HepG2 (cell line): ENCODE measurements at regions not wholly inside any gene's neighbourhood (a gene's known extent, or its start where the extent isn't known, plus 50 kb on each side); places are given as distances from the start of the nearest gene placed in this dataset.

Experiments used
- AGO1 ChIP-seq: fragments of 200-400 bp; formaldehyde crosslinking; IDR thresholded peaks from 2 replicates; pipeline ENCODE4 v1.6.1; 2017; ENCODE audit warnings: mild to moderate bottlenecking, low read depth, low read length, moderate library complexity; ENCODE audit not compliant: poor library complexity, severe bottlenecking
- ARNT2 ChIP-seq: sonication (generic); formaldehyde crosslinking; IDR thresholded peaks from 2 replicates; pipeline ENCODE4 v1.8.0; 2022; ENCODE audit warnings: mild to moderate bottlenecking, low read depth, missing genetic modification reagents, moderate library complexity
- ATF7-NPFF ChIP-seq: sonication (generic); formaldehyde crosslinking; IDR thresholded peaks from 2 replicates; pipeline ENCODE4 v1.8.1; 2023; ENCODE audit warnings: mild to moderate bottlenecking, low read depth, missing genetic modification reagents, moderate library complexity
- ELF1 ChIP-seq: sonication (generic); formaldehyde crosslinking; IDR thresholded peaks from 2 replicates; pipeline ENCODE4 v1.4.0; 2020; ENCODE audit warnings: missing genetic modification reagents
- FOXA3 ChIP-seq: IDR thresholded peaks from 2 replicates; pipeline ENCODE4 v1.6.1; 2016; ENCODE audit warnings: missing genetic modification reagents, missing compliant biosample characterization
- FOXP4 ChIP-seq: sonication (generic); formaldehyde crosslinking; IDR thresholded peaks from 2 replicates; pipeline ENCODE4 v1.4.0; 2020; ENCODE audit warnings: missing genetic modification reagents
- GABPB1 ChIP-seq: IDR thresholded peaks from 2 replicates; pipeline ENCODE4 v1.6.1; 2016; ENCODE audit warnings: mild to moderate bottlenecking, missing genetic modification reagents, moderate library complexity, missing compliant biosample characterization
- HNRNPK ChIP-seq: fragments of 200-400 bp; formaldehyde crosslinking; IDR thresholded peaks from 2 replicates; pipeline ENCODE4 v1.6.1; 2018; ENCODE audit warnings: low read length, low read depth, moderate library complexity, mild to moderate bottlenecking; ENCODE audit not compliant: poor library complexity, severe bottlenecking
- HOXA5 ChIP-seq: sonication (generic); formaldehyde crosslinking; IDR thresholded peaks from 2 replicates; pipeline ENCODE4 v1.4.0; 2020; ENCODE audit warnings: missing genetic modification reagents
- IRF2 ChIP-seq: IDR thresholded peaks from 2 replicates; pipeline ENCODE4 v1.6.1; 2018; ENCODE audit warnings: missing genetic modification reagents, missing compliant biosample characterization
- KDM4B ChIP-seq: sonication (generic); formaldehyde crosslinking; IDR thresholded peaks from 2 replicates; pipeline ENCODE4 v1.4.0; 2020; ENCODE audit warnings: missing genetic modification reagents
- NFE2L1 ChIP-seq: sonication (generic); formaldehyde crosslinking; IDR thresholded peaks from 2 replicates; pipeline ENCODE4 v1.4.0; 2020; ENCODE audit warnings: missing genetic modification reagents, mild to moderate bottlenecking, borderline replicate concordance
- NR2C2 ChIP-seq: sonication (generic); formaldehyde crosslinking; IDR thresholded peaks from 2 replicates; pipeline ENCODE4 v1.4.0; 2020; ENCODE audit warnings: missing genetic modification reagents, mild to moderate bottlenecking, moderate library complexity, borderline replicate concordance
- RARA ChIP-seq: IDR thresholded peaks from 2 replicates; pipeline ENCODE4 v1.6.1; 2016; ENCODE audit warnings: missing genetic modification reagents, missing compliant biosample characterization
- ZNF256 ChIP-seq: sonication (generic); formaldehyde crosslinking; conservative IDR thresholded peaks from 2 replicates; pipeline ENCODE4 v1.4.0; 2020; ENCODE audit warnings: missing genetic modification reagents
- ZNF431 ChIP-seq: sonication (generic); formaldehyde crosslinking; IDR thresholded peaks from 2 replicates; pipeline ENCODE4 v1.9.0; 2022; ENCODE audit warnings: missing genetic modification reagents, low read depth, mild to moderate bottlenecking, borderline replicate concordance
- TF ChIP-seq, protein P1 (sequence below): sonication (generic); formaldehyde crosslinking; IDR thresholded peaks from 2 replicates; pipeline ENCODE4 v1.4.0; 2020; ENCODE audit warnings: missing genetic modification reagents
- TF ChIP-seq, protein P2 (sequence below): sonication (generic); formaldehyde crosslinking; IDR thresholded peaks from 2 replicates; pipeline ENCODE4 v1.4.0; 2020; ENCODE audit warnings: mild to moderate bottlenecking, missing genetic modification reagents

GRCh38 chr16:50467943-50468748 lies 80.0 kb upstream of the NKD1 start (continued):
- TF ChIP-seq FOXP4 (CRISPR knock-in tag): peak; percentile 70
- TF ChIP-seq AGO1: peak; percentile 82
- TF ChIP-seq HOXA5 (CRISPR knock-in tag): peak; percentile 78
- TF ChIP-seq GABPB1 (CRISPR knock-in tag): peak; percentile 65; the same call in 1 of the 2 replicates
- 0 out of 2 replicates have a peak, but pooled peaks have one; percentile 0 for TF ChIP-seq ZNF256
- TF ChIP-seq, protein P1, sequence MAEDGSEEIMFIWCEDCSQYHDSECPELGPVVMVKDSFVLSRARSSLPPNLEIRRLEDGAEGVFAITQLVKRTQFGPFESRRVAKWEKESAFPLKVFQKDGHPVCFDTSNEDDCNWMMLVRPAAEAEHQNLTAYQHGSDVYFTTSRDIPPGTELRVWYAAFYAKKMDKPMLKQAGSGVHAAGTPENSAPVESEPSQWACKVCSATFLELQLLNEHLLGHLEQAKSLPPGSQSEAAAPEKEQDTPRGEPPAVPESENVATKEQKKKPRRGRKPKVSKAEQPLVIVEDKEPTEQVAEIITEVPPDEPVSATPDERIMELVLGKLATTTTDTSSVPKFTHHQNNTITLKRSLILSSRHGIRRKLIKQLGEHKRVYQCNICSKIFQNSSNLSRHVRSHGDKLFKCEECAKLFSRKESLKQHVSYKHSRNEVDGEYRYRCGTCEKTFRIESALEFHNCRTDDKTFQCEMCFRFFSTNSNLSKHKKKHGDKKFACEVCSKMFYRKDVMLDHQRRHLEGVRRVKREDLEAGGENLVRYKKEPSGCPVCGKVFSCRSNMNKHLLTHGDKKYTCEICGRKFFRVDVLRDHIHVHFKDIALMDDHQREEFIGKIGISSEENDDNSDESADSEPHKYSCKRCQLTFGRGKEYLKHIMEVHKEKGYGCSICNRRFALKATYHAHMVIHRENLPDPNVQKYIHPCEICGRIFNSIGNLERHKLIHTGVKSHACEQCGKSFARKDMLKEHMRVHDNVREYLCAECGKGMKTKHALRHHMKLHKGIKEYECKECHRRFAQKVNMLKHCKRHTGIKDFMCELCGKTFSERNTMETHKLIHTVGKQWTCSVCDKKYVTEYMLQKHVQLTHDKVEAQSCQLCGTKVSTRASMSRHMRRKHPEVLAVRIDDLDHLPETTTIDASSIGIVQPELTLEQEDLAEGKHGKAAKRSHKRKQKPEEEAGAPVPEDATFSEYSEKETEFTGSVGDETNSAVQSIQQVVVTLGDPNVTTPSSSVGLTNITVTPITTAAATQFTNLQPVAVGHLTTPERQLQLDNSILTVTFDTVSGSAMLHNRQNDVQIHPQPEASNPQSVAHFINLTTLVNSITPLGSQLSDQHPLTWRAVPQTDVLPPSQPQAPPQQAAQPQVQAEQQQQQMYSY (CRISPR knock-in tag): 0 out of 2 replicates have a peak, but pooled peaks have one; percentile 21
- TF ChIP-seq ARNT2 (CRISPR knock-in tag): peak; percentile 94
- TF ChIP-seq KDM4B: peak; percentile 73; the same call in 1 of the 2 replicates
- no peak for TF ChIP-seq NFE2L1 (CRISPR knock-in tag)
- peak; percentile 59 for TF ChIP-seq FOXA3 (CRISPR knock-in tag)
- peak; percentile 91 for TF ChIP-seq HNRNPK
- TF ChIP-seq ELF1 (CRISPR knock-in tag): peak; percentile 51; the same call in 1 of the 2 replicates
- 0 out of 2 replicates have a peak, but pooled peaks have one; percentile 66 for TF ChIP-seq ZNF431 (CRISPR knock-in tag)
- peak; percentile 86 for TF ChIP-seq ATF7-NPFF (CRISPR knock-in tag)
- TF ChIP-seq NR2C2: peak; percentile 35; the same call in 1 of the 2 replicates
- TF ChIP-seq, protein P2, sequence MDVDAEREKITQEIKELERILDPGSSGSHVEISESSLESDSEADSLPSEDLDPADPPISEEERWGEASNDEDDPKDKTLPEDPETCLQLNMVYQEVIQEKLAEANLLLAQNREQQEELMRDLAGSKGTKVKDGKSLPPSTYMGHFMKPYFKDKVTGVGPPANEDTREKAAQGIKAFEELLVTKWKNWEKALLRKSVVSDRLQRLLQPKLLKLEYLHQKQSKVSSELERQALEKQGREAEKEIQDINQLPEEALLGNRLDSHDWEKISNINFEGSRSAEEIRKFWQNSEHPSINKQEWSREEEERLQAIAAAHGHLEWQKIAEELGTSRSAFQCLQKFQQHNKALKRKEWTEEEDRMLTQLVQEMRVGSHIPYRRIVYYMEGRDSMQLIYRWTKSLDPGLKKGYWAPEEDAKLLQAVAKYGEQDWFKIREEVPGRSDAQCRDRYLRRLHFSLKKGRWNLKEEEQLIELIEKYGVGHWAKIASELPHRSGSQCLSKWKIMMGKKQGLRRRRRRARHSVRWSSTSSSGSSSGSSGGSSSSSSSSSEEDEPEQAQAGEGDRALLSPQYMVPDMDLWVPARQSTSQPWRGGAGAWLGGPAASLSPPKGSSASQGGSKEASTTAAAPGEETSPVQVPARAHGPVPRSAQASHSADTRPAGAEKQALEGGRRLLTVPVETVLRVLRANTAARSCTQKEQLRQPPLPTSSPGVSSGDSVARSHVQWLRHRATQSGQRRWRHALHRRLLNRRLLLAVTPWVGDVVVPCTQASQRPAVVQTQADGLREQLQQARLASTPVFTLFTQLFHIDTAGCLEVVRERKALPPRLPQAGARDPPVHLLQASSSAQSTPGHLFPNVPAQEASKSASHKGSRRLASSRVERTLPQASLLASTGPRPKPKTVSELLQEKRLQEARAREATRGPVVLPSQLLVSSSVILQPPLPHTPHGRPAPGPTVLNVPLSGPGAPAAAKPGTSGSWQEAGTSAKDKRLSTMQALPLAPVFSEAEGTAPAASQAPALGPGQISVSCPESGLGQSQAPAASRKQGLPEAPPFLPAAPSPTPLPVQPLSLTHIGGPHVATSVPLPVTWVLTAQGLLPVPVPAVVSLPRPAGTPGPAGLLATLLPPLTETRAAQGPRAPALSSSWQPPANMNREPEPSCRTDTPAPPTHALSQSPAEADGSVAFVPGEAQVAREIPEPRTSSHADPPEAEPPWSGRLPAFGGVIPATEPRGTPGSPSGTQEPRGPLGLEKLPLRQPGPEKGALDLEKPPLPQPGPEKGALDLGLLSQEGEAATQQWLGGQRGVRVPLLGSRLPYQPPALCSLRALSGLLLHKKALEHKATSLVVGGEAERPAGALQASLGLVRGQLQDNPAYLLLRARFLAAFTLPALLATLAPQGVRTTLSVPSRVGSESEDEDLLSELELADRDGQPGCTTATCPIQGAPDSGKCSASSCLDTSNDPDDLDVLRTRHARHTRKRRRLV (CRISPR knock-in tag): 0 out of 2 replicates have a peak, but pooled peaks have one; percentile 36
- TF ChIP-seq IRF2: peak; percentile 80
- TF ChIP-seq RARA (CRISPR knock-in tag): peak; percentile 83
